PFSK-1 (cell line): ENCODE measurements at regions not wholly inside any gene's neighbourhood (a gene's known extent, or its start where the extent isn't known, plus 50 kb on each side); places are given as distances from the start of the nearest gene placed in this dataset.

Experiments used
- FOXP2 ChIP-seq: optimal IDR thresholded peaks from 2 replicates; pipeline ENCODE3; 2011; ENCODE audit warnings: borderline replicate concordance, control low read depth, inconsistent platforms; ENCODE audit not compliant: insufficient read depth; ENCODE audit errors: extremely low read length, extremely low read depth
- POLR2AphosphoS5 ChIP-seq: IDR thresholded peaks from 2 replicates; pipeline ENCODE4 v1.6.1; 2012; ENCODE audit warnings: low read depth, mild to moderate bottlenecking, control low read depth, low read length, moderate library complexity
- SIN3A ChIP-seq: IDR thresholded peaks from 2 replicates; pipeline ENCODE4 v1.6.1; 2012; ENCODE audit warnings: mild to moderate bottlenecking, low read length, moderate library complexity, borderline replicate concordance; ENCODE audit not compliant: insufficient read depth
- TAF1 ChIP-seq: IDR thresholded peaks from 2 replicates; pipeline ENCODE4 v1.6.1; 2012; ENCODE audit warnings: low read length, control low read depth, borderline replicate concordance; ENCODE audit not compliant: insufficient read depth
- TF ChIP-seq, protein P1 (sequence below), 2 experiments: IDR thresholded peaks; 2 replicates each; pipeline versions ENCODE4 v1.6.1 to v1.8.0; 2011 to 2012; ENCODE audit warnings: low read depth in 2 of 2, low read length in 2 of 2, control low read depth in 1 of 2, inconsistent platforms in 1 of 2, mild to moderate bottlenecking in 1 of 2, moderate library complexity in 1 of 2; ENCODE audit not compliant: insufficient read depth in 1 of 2

DNA sequence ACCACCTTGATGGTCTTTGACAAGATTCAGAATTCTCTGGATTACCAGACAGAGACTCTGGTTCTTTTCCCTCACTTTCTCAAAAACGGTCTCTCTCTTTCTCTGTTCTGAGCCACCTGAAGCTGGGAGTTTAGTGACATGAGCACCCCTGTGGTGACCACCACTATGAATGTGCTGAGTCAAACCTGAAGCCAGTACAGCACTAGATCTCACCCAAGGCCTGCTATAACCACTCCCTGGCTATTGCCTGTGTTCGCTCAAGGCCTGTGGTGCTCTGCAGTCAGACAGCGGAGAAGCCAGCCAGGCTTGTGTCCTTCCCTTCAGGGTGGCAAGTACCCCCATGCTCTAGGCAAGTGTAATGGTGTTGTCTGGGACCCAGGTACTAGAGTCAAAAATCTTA, 828.9 kb upstream of the NXPH2 start:
- no peak for TF ChIP-seq SIN3A
- TF ChIP-seq, protein P1, sequence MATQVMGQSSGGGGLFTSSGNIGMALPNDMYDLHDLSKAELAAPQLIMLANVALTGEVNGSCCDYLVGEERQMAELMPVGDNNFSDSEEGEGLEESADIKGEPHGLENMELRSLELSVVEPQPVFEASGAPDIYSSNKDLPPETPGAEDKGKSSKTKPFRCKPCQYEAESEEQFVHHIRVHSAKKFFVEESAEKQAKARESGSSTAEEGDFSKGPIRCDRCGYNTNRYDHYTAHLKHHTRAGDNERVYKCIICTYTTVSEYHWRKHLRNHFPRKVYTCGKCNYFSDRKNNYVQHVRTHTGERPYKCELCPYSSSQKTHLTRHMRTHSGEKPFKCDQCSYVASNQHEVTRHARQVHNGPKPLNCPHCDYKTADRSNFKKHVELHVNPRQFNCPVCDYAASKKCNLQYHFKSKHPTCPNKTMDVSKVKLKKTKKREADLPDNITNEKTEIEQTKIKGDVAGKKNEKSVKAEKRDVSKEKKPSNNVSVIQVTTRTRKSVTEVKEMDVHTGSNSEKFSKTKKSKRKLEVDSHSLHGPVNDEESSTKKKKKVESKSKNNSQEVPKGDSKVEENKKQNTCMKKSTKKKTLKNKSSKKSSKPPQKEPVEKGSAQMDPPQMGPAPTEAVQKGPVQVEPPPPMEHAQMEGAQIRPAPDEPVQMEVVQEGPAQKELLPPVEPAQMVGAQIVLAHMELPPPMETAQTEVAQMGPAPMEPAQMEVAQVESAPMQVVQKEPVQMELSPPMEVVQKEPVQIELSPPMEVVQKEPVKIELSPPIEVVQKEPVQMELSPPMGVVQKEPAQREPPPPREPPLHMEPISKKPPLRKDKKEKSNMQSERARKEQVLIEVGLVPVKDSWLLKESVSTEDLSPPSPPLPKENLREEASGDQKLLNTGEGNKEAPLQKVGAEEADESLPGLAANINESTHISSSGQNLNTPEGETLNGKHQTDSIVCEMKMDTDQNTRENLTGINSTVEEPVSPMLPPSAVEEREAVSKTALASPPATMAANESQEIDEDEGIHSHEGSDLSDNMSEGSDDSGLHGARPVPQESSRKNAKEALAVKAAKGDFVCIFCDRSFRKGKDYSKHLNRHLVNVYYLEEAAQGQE (IDR thresholded peaks at IDR 0.05; ENCODE audit: insufficient read depth in 1 of 2, low read depth in 2 of 2, low read length in 2 of 2): no peak
- no peak for TF ChIP-seq TAF1

DNA sequence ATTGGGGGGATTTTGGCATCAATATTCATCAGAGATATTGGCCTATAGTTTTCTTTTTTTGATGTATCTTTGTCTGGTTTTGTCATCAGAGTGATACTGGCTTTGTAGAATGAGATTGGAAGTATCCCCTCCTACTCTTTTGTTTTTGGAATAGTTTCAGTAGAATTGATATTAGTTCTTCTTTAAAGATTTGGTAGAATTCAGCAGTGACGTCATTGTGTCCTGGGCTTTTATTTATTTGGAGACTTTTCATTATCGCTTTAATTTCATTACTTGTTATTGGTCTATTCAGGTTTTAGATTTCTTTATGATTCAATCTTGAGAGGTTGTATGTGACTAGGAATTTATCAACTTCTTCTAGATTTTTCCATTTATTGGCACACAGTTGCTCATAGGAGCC, 825.5 kb upstream of the NXPH2 start:
- TF ChIP-seq TAF1: no peak
- TF ChIP-seq FOXP2: no peak
- no peak for TF ChIP-seq SIN3A
- TF ChIP-seq, protein P1 (IDR thresholded peaks at IDR 0.05; ENCODE audit: insufficient read depth in 1 of 2, low read depth in 2 of 2, low read length in 2 of 2): no peak
- no peak for TF ChIP-seq POLR2AphosphoS5

DNA sequence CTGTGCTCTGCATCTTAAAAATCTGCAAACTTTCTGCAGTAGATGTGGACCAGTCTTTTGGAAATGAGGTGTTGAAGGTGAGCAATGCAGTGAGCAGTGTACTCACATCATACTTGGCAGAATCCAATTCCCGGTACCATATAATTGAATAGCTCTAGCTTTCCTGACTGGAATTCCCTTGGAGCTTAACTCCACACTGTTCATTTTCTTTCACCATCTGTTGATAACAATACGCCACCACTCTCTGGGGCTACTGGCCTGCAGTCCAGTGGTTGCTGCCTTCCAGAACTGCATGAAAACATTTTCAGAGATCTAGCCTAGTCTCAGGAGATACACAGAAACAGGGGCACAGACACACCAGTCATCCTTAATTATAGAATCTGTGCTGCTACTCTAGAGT, 820.0 kb upstream of the NXPH2 start:
- TF ChIP-seq, protein P1 (IDR thresholded peaks at IDR 0.05; ENCODE audit: insufficient read depth in 1 of 2, low read depth in 2 of 2, low read length in 2 of 2): no peak
- TF ChIP-seq POLR2AphosphoS5: no peak

DNA sequence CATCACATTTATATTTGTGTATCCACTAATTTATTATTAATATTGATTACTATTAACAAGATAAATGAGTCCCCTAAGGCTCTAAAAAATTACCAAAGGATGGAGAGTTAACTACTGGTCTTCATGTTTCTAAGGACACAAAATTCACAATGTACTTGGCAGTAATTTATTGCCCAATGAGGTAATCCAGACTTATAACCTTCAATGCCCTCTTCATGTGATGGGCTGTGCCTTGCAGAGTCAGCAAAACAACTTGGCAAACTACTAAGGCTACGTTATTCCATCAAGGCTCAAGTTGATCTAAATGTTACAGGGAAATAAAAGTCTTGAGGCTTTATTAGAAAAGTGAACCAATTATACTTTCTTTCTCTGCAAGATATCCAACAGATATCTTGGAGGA, 804.9 kb upstream of the NXPH2 start:
- TF ChIP-seq FOXP2 (no peak), SIN3A (no peak), POLR2AphosphoS5 (no peak)
- TF ChIP-seq, protein P1 (IDR thresholded peaks at IDR 0.05; ENCODE audit: insufficient read depth in 1 of 2, low read depth in 2 of 2, low read length in 2 of 2): no peak

DNA sequence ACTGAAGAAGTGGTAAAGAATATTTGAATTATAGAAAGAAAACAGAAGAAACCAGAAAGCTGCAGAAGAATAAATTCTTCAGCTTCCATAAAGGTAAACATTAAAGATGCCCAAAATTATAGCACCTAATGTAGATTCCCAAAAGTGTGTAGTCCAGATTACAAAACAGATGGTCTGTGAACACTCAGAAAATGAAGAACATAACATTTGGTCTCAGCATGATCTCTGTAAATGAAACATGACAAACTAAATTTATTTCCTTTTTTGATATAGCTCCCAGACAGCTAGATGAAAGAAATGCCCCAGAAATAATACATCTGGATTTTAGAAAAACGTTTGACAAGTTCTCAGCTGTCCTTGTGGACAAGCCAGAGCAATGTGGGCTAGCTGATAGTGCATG, 794.2 kb upstream of the NXPH2 start:
- TF ChIP-seq, protein P1 (IDR thresholded peaks at IDR 0.05; ENCODE audit: insufficient read depth in 1 of 2, low read depth in 2 of 2, low read length in 2 of 2): no peak
- TF ChIP-seq SIN3A (no peak), TAF1 (no peak), POLR2AphosphoS5 (no peak), FOXP2 (no peak)
